GM12878 (cell line): ENCODE measurements at regions not wholly inside any gene's neighbourhood (a gene's known extent, or its start where the extent isn't known, plus 50 kb on each side); places are given as distances from the start of the nearest gene placed in this dataset.

Source experiments
- ATAC-seq: fragments of 200-7000 bp; cut with Tn5 transposase; 3 replicates; pipeline ENCODE4 v1.9.1; 2020; ENCODE audit warnings: mild to moderate bottlenecking, moderate library complexity
- BruUV-seq: library from RNA; stranded (reverse); fragments of 400-500 nt; replicated peaks from 2 replicates; lab custom pipeline; 2021; lab: Mats Ljungman, UMichigan
- CTCF ChIA-PET: fragments of 300-600 bp; sonication (Branson Sonifier 250); formaldehyde crosslinking; extraction: SDS; loops from one replicate; lab custom pipeline; 2021; ENCODE audit warnings: inconsistent platforms; lab: Yijun Ruan, JAX
- POLR2A ChIA-PET: fragments of 350-600 bp; formaldehyde crosslinking; extraction: SDS; loops from one replicate; lab custom pipeline; 2021; ENCODE audit warnings: inconsistent platforms; lab: Charles Lee
- RAD21 ChIA-PET: fragments of 300-600 bp; sonication (Branson Sonifier 250); formaldehyde crosslinking; loops from one replicate; lab custom pipeline; 2023; ENCODE audit warnings: antibody characterized with exemption; ENCODE audit not compliant: unreplicated experiment; lab: Charles Lee
- SMC1A ChIA-PET: fragments of 300-600 bp; sonication (Branson Sonifier 250); formaldehyde crosslinking; loops from one replicate; lab custom pipeline; 2023; ENCODE audit not compliant: unreplicated experiment, uncharacterized antibody; lab: Charles Lee
- DNase-seq: peaks from one replicate; pipeline ENCODE4 v3.0.0-alpha.2; 2011; ENCODE audit warnings: low read depth, low spot score
- FAIRE-seq: peaks from 3 replicates; lab custom pipeline; 2011; peaks lifted over from hg19 to GRCh38; lab: Jason Lieb, UNC
- H2AFZ ChIP-seq: 2 replicates; pipeline ENCODE4 v1.6.0; 2011; ENCODE audit warnings: low read depth, low read length, control low read depth; ENCODE audit not compliant: control insufficient read depth
- H3K27ac ChIP-seq: 2 replicates; pipeline ENCODE4 v1.5.1; 2011; ENCODE audit warnings: control low read depth; ENCODE audit not compliant: control insufficient read depth, insufficient read depth
- H3K27me3 ChIP-seq, 2 experiments: replicated peaks in 1 of 2; 2 replicates each; pipeline versions ENCODE4 v1.6.0 to v1.6.1; 2011; ENCODE audit warnings: low read length in 1 of 2; ENCODE audit not compliant: control insufficient read depth in 2 of 2, insufficient read depth in 2 of 2
- H3K36me3 ChIP-seq, 2 experiments: 2 replicates each; pipeline ENCODE4 v1.5.1; 2011; ENCODE audit warnings: low read length in 1 of 2; ENCODE audit not compliant: control insufficient read depth in 2 of 2, insufficient read depth in 2 of 2
- H3K4me1 ChIP-seq: 2 replicates; pipeline ENCODE4 v1.6.1; 2011; ENCODE audit warnings: mild to moderate bottlenecking, low read length, moderate library complexity, mixed read lengths; ENCODE audit not compliant: control insufficient read depth, insufficient read depth
- H3K4me2 ChIP-seq: 2 replicates; pipeline ENCODE4 v1.6.0; 2011; ENCODE audit warnings: control low read depth; ENCODE audit not compliant: control insufficient read depth, insufficient read depth
- H3K4me3 ChIP-seq: fragments of 200-600 bp; sonication (generic); 2 replicates; pipeline ENCODE4 v1.5.1; 2016
- H3K79me2 ChIP-seq: 2 replicates; pipeline ENCODE4 v1.6.0; 2011; ENCODE audit warnings: low read length; ENCODE audit not compliant: control insufficient read depth, insufficient read depth
- H3K9ac ChIP-seq: 2 replicates; pipeline ENCODE4 v1.8.0; 2011; ENCODE audit warnings: low read length, control low read depth, mixed read lengths; ENCODE audit not compliant: control insufficient read depth, insufficient read depth
- H3K9me3 ChIP-seq: replicated peaks from 3 replicates; pipeline ENCODE4 v1.5.1; 2011; ENCODE audit warnings: mild to moderate bottlenecking, low read length; ENCODE audit not compliant: control insufficient read depth, insufficient read depth
- H4K20me1 ChIP-seq: 2 replicates; pipeline ENCODE4 v1.6.0; 2011; ENCODE audit not compliant: control insufficient read depth, insufficient read depth
- WGBS: methylation state at CpG from one replicate; pipeline ENCODE4 v1.1.6; 2016; ENCODE audit warnings: low lambda C conversion rate; ENCODE audit not compliant: insufficient replicate concordance, insufficient coverage; ENCODE audit errors: missing lambda C conversion rate; 5-methylcytosine and 5-hydroxymethylcytosine counted together
- in situ Hi-C: fragments of 300-500 bp; cut with MboI; formaldehyde crosslinking; loops from 9 replicates; pipeline ENCODE4 v1.14.3; 2018; ENCODE audit warnings: mixed read lengths
- intact Hi-C: fragments of 100-400 bp; cut with micrococcal nuclease; formaldehyde crosslinking; loops from one replicate; pipeline ENCODE4 v1.14.2; 2022; ENCODE audit not compliant: unreplicated experiment
- TF ChIP-seq, protein P1 (sequence below): fragments of 450-650 bp; IDR thresholded peaks from 2 replicates; pipeline ENCODE4 v1.6.1; 2017; ENCODE audit warnings: mild to moderate bottlenecking, moderate library complexity
- TF ChIP-seq, protein P2 (sequence below): IDR thresholded peaks from 2 replicates; pipeline ENCODE4 v1.6.1; 2011; ENCODE audit warnings: borderline replicate concordance, low read depth, mild to moderate bottlenecking, moderate library complexity, low read length; ENCODE audit not compliant: insufficient read depth, poor library complexity, severe bottlenecking

DNA sequence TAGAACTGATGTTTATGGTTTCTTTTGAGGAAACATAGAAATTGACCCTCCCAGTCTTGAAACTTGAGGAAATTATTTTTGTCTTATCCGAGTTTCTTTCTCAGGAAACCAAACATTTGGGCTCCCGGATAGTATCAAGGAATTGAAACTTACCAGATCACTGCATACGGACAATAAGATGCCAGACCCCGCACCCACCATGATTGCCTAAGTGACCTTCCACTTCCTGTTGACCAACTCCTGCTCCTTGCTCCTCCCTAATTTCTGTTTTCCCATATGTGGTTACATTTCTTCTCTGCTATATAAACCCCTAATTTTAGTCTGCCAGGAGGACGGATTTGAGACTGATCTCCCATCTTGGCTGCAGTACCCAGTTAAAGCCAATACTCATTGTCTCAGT lies 118.4 kb upstream of the TPRG1 start:
- in situ Hi-C loops: no loop called here
- SMC1A ChIA-PET: no interaction called here
- DNase-seq: no peak
- H3K27ac ChIP-seq: no peak overlapping the region
- H3K36me3 ChIP-seq: no peaks in the 10 kb centered on the region
- H3K79me2 ChIP-seq: no peaks in the 10 kb centered on the region
- H4K20me1 ChIP-seq: no peaks in the 10 kb centered on the region
- FAIRE-seq: no peak
- BruUV-seq: no TSS peak
- no peak overlapping the region for H3K4me2 ChIP-seq
- RAD21 ChIA-PET: no interaction called here
- intact Hi-C loops: no loop called here
- no peak overlapping the region for H3K4me3 ChIP-seq
- no peak for ATAC-seq
- CTCF ChIA-PET: interaction anchor here (1.7 kb wide), 1 partner anchor 12 kb away, joined by 7 read pairs; no protein-coding TSS in a partner anchor
- no peaks in the 10 kb centered on the region for H3K4me1 ChIP-seq
- POLR2A ChIA-PET: no interaction called here
- H2AFZ ChIP-seq: no peak overlapping the region
- no peak overlapping the region for H3K9ac ChIP-seq
- H3K27me3 ChIP-seq: no peaks in the 10 kb centered on the region
- H3K9me3 ChIP-seq: no peaks in the 10 kb centered on the region
- TF ChIP-seq, protein P1, sequence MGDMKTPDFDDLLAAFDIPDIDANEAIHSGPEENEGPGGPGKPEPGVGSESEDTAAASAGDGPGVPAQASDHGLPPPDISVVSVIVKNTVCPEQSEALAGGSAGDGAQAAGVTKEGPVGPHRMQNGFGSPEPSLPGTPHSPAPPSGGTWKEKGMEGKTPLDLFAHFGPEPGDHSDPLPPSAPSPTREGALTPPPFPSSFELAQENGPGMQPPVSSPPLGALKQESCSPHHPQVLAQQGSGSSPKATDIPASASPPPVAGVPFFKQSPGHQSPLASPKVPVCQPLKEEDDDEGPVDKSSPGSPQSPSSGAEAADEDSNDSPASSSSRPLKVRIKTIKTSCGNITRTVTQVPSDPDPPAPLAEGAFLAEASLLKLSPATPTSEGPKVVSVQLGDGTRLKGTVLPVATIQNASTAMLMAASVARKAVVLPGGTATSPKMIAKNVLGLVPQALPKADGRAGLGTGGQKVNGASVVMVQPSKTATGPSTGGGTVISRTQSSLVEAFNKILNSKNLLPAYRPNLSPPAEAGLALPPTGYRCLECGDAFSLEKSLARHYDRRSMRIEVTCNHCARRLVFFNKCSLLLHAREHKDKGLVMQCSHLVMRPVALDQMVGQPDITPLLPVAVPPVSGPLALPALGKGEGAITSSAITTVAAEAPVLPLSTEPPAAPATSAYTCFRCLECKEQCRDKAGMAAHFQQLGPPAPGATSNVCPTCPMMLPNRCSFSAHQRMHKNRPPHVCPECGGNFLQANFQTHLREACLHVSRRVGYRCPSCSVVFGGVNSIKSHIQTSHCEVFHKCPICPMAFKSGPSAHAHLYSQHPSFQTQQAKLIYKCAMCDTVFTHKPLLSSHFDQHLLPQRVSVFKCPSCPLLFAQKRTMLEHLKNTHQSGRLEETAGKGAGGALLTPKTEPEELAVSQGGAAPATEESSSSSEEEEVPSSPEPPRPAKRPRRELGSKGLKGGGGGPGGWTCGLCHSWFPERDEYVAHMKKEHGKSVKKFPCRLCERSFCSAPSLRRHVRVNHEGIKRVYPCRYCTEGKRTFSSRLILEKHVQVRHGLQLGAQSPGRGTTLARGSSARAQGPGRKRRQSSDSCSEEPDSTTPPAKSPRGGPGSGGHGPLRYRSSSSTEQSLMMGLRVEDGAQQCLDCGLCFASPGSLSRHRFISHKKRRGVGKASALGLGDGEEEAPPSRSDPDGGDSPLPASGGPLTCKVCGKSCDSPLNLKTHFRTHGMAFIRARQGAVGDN: no peak
- TF ChIP-seq, protein P2, sequence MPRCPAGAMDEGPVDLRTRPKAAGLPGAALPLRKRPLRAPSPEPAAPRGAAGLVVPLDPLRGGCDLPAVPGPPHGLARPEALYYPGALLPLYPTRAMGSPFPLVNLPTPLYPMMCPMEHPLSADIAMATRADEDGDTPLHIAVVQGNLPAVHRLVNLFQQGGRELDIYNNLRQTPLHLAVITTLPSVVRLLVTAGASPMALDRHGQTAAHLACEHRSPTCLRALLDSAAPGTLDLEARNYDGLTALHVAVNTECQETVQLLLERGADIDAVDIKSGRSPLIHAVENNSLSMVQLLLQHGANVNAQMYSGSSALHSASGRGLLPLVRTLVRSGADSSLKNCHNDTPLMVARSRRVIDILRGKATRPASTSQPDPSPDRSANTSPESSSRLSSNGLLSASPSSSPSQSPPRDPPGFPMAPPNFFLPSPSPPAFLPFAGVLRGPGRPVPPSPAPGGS: no peak
- 37% methylated on average over 5 of the region's 5 CpGs for WGBS
